Caco-2 (cell line): ENCODE measurements at regions not wholly inside any gene's neighbourhood (a gene's known extent, or its start where the extent isn't known, plus 50 kb on each side); places are given as distances from the start of the nearest gene placed in this dataset.

Experiments
- BruUV-seq: library from RNA; stranded (reverse); fragments of 400-500 nt; replicated peaks from 2 replicates; lab custom pipeline; 2021; lab: Mats Ljungman, UMichigan
- CTCF ChIA-PET: fragments of 300-600 bp; sonication (Branson Sonifier 250); formaldehyde crosslinking; loops from one replicate; lab custom pipeline; 2022; ENCODE audit warnings: antibody characterized with exemption; lab: Charles Lee
- POLR2A ChIA-PET: fragments of 300-600 bp; sonication (Branson Sonifier 250); formaldehyde crosslinking; loops from one replicate; lab custom pipeline; 2022; ENCODE audit warnings: antibody characterized with exemption; lab: Charles Lee
- DNase-seq, 2 experiments: peaks; one replicate each; pipeline versions ENCODE4 v3.0.0 to v3.0.0-alpha.2; 2020 to 2022
- H3K27me3 ChIP-seq: replicated peaks from 2 replicates; pipeline ENCODE4 v1.6.0; 2011; ENCODE audit warnings: low read length; ENCODE audit not compliant: control insufficient read depth, insufficient read depth
- H3K36me3 ChIP-seq: 2 replicates; pipeline ENCODE4 v1.5.1; 2011; ENCODE audit warnings: low read length; ENCODE audit not compliant: control insufficient read depth, insufficient read depth
- H3K4me1 ChIP-seq: fragments of 250-450 bp; sonication (Bioruptor Pico); 2 replicates; pipeline ENCODE4 v1.5.1; 2020; ENCODE audit warnings: mild to moderate bottlenecking
- H3K4me3 ChIP-seq: 2 replicates; pipeline ENCODE4 v1.5.1; 2011; ENCODE audit warnings: low read depth, mild to moderate bottlenecking, control low read depth, low read length
- H3K9me3 ChIP-seq: fragments of 250-450 bp; sonication (Bioruptor Pico); 2 replicates; pipeline ENCODE4 v1.5.1; 2020; ENCODE audit warnings: mild to moderate bottlenecking, moderate library complexity
- H3K27ac Mint-ChIP-seq: one replicate; pipeline ENCODE4 v1.8.0; 2022; ENCODE audit warnings: mixed read lengths; ENCODE audit not compliant: unreplicated experiment
- H3K27me3 Mint-ChIP-seq: one replicate; pipeline ENCODE4 v1.8.0; 2022; ENCODE audit warnings: mixed read lengths; ENCODE audit not compliant: insufficient read depth, unreplicated experiment
- H3K36me3 Mint-ChIP-seq: one replicate; pipeline ENCODE4 v1.8.0; 2022; ENCODE audit warnings: mild to moderate bottlenecking, mixed read lengths; ENCODE audit not compliant: insufficient read depth, unreplicated experiment
- H3K4me1 Mint-ChIP-seq: one replicate; pipeline ENCODE4 v1.8.0; 2022; ENCODE audit warnings: low read depth, mixed read lengths; ENCODE audit not compliant: unreplicated experiment
- H3K4me3 Mint-ChIP-seq: one replicate; pipeline ENCODE4 v1.8.0; 2022; ENCODE audit warnings: mild to moderate bottlenecking, moderate library complexity, mixed read lengths; ENCODE audit not compliant: unreplicated experiment
- H3K9me3 Mint-ChIP-seq: one replicate; pipeline ENCODE4 v1.8.0; 2022; ENCODE audit warnings: mixed read lengths; ENCODE audit not compliant: unreplicated experiment
- CTCF ChIP-seq, 2 experiments: fragments of 200-600 bp in 1 of 2; IDR thresholded peaks; 1 replicate in 1 of 2; 2 replicates in 1 of 2; pipeline versions ENCODE4 v1.5.1 to v1.8.0; 2011 to 2022; ENCODE audit warnings: antibody characterized with exemption in 1 of 2, control low read depth in 1 of 2, inconsistent platforms in 1 of 2, low read depth in 1 of 2, low read length in 1 of 2, mild to moderate bottlenecking in 1 of 2, moderate library complexity in 1 of 2; ENCODE audit not compliant: insufficient read depth in 1 of 2, severe bottlenecking in 1 of 2, unreplicated experiment in 1 of 2
- intact Hi-C: fragments of 100-400 bp; cut with micrococcal nuclease; formaldehyde crosslinking; loops from one replicate; pipeline ENCODE4 v1.10.0; 2022; ENCODE audit not compliant: unreplicated experiment

DNA sequence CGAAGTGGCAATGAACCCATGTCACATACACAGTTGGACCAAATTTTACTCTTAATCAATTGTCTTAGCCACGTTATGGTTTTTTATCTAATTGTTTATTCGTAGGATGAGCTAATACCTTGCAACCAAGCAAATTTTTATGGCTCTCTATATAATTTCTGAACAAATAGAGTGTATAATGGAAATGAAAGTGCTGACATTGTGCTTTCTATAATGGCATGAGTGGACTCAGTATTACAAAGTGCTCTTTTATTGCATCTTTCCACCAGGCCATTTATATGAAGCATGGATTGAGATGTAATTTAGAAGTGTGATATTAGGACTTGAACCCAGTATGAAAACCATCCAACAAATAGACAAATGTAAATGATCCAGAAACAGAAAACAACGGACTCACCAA is 1096.0 kb downstream of the DTWD2 start:
- Mint-ChIP-seq H3K4me1 (no peaks in the 10 kb centered on the region), H3K9me3 (no peaks in the 10 kb centered on the region), H3K27me3 (peaks cover 11% of the 10 kb centered on the region), H3K36me3 (no peaks in the 10 kb centered on the region), H3K27ac (no peak overlapping the region), H3K4me3 (no peak overlapping the region)
- ChIA-PET CTCF (no interaction called here), POLR2A (no interaction called here)
- Histone ChIP-seq H3K4me3 (no peak overlapping the region), H3K4me1 (no peaks in the 10 kb centered on the region), H3K27me3 (no peaks in the 10 kb centered on the region), H3K9me3 (no peaks in the 10 kb centered on the region), H3K36me3 (no peaks in the 10 kb centered on the region)
- intact Hi-C loops: no loop called here
- no peak for TF ChIP-seq CTCF (IDR thresholded peaks at IDR 0.05; ENCODE audit: insufficient read depth in 1 of 2, low read depth in 1 of 2, low read length in 1 of 2, severe bottlenecking in 1 of 2, unreplicated experiment in 1 of 2)
- no peak for DNase-seq
- BruUV-seq: no TSS peak

DNA sequence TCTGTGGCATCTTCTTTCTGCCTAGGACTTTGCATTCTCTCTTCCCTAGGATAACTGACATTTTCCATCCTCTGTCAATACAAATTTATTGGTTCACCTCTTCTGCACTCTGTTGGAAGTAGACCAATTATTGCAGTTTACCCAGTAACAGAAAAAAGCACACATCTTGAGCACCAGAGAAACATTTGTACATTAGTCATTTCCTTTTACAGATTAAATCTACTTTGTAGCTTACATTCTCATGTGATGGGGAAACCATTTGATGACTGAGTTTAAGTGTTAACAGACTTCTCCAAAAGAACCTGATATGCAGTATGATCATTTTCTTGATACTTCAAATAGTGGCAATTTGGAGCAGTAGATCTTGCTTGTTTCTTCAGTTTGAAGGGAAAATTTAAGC is 1098.8 kb downstream of the DTWD2 start:
- Histone ChIP-seq H3K9me3 (no peaks in the 10 kb centered on the region), H3K36me3 (no peaks in the 10 kb centered on the region), H3K27me3 (no peaks in the 10 kb centered on the region), H3K4me1 (no peaks in the 10 kb centered on the region), H3K4me3 (no peak overlapping the region)
- no peak for TF ChIP-seq CTCF (IDR thresholded peaks at IDR 0.05; ENCODE audit: insufficient read depth in 1 of 2, low read depth in 1 of 2, low read length in 1 of 2, severe bottlenecking in 1 of 2, unreplicated experiment in 1 of 2)
- no peak for DNase-seq
- BruUV-seq: no TSS peak
- H3K27me3 Mint-ChIP-seq: peaks cover 14% of the 10 kb centered on the region
- no peaks in the 10 kb centered on the region for H3K9me3 Mint-ChIP-seq
- no peak overlapping the region for H3K4me3 Mint-ChIP-seq
- ChIA-PET CTCF (no interaction called here), POLR2A (no interaction called here)
- H3K4me1 Mint-ChIP-seq: no peaks in the 10 kb centered on the region
- no peaks in the 10 kb centered on the region for H3K36me3 Mint-ChIP-seq
- intact Hi-C loops: no loop called here
- no peak overlapping the region for H3K27ac Mint-ChIP-seq

- POLR2A ChIA-PET: no interaction called here
- no peaks in the 10 kb centered on the region for H3K27me3 ChIP-seq
- no peak overlapping the region for H3K27ac Mint-ChIP-seq
- CTCF ChIA-PET: no interaction called here
- no peaks in the 10 kb centered on the region for H3K4me1 Mint-ChIP-seq
- DNase-seq: no peak
- TF ChIP-seq CTCF (IDR thresholded peaks at IDR 0.05; ENCODE audit: insufficient read depth in 1 of 2, low read depth in 1 of 2, low read length in 1 of 2, severe bottlenecking in 1 of 2, unreplicated experiment in 1 of 2): no peak
- no peak overlapping the region for H3K4me3 ChIP-seq
- H3K4me3 Mint-ChIP-seq: no peak overlapping the region
- BruUV-seq: no TSS peak
- no peaks in the 10 kb centered on the region for H3K4me1 ChIP-seq
- intact Hi-C loops: no loop called here
- no peaks in the 10 kb centered on the region for H3K9me3 ChIP-seq
- peaks cover 14% of the 10 kb centered on the region for H3K27me3 Mint-ChIP-seq
- H3K36me3 Mint-ChIP-seq: no peaks in the 10 kb centered on the region
- H3K9me3 Mint-ChIP-seq: no peaks in the 10 kb centered on the region
- no peaks in the 10 kb centered on the region for H3K36me3 ChIP-seq
Measured at GRCh38 chr5:117888688-117889087, 1099.7 kb downstream of the DTWD2 start.
